HL-60 (cell line): ENCODE measurements at regions not wholly inside any gene's neighbourhood (a gene's known extent, or its start where the extent isn't known, plus 50 kb on each side); places are given as distances from the start of the nearest gene placed in this dataset.

Experiments used
- POLR2AphosphoS5 ChIP-seq: IDR thresholded peaks from 2 replicates; pipeline ENCODE4 v1.6.1; 2012; ENCODE audit warnings: low read depth
- SPI1 ChIP-seq: IDR thresholded peaks from 2 replicates; pipeline ENCODE4 v1.6.1; 2012; ENCODE audit warnings: low read depth, mild to moderate bottlenecking, borderline replicate concordance
- TF ChIP-seq, protein P1 (sequence below): IDR thresholded peaks from one replicate; pipeline ENCODE4 v1.5.1; 2011; ENCODE audit warnings: low read length, control low read depth, inconsistent platforms; ENCODE audit not compliant: insufficient read depth

DNA sequence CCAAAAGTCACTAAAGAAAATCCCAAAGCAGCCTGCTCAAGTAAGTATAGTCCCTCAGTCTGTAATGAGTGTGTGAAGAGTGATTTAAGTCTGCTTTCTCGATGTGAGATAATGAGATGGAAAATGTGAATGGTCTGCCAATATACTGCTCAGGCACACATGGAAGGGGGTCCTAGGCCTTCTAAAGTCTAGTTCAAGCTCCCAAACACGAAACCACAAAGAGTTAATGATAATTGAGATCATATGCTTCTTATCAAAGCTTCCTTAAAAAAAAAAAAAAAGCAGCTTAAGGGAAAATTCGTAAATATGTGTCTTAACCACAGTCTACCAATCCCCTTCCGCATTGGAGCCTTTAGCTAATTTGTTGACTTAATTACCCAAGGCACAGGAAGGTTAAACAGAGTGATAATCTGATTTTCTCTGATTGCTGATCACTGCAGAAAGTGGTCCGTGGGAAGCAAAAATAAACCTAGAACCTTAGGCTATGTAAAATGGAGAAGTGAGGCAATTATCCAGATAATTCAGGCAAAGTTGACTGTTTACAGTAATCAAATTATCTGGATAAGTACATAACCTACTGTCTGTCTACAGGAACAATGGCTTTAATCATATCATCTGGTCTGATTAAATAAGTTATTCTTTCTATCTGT, 172.9 kb downstream of the MBL2 start:
- TF ChIP-seq, protein P1, sequence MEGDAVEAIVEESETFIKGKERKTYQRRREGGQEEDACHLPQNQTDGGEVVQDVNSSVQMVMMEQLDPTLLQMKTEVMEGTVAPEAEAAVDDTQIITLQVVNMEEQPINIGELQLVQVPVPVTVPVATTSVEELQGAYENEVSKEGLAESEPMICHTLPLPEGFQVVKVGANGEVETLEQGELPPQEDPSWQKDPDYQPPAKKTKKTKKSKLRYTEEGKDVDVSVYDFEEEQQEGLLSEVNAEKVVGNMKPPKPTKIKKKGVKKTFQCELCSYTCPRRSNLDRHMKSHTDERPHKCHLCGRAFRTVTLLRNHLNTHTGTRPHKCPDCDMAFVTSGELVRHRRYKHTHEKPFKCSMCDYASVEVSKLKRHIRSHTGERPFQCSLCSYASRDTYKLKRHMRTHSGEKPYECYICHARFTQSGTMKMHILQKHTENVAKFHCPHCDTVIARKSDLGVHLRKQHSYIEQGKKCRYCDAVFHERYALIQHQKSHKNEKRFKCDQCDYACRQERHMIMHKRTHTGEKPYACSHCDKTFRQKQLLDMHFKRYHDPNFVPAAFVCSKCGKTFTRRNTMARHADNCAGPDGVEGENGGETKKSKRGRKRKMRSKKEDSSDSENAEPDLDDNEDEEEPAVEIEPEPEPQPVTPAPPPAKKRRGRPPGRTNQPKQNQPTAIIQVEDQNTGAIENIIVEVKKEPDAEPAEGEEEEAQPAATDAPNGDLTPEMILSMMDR = no peak
- TF ChIP-seq POLR2AphosphoS5 (no peak), SPI1 (no peak)
